GM12891 (cell line): ENCODE measurements at regions not wholly inside any gene's neighbourhood (a gene's known extent, or its start where the extent isn't known, plus 50 kb on each side); places are given as distances from the start of the nearest gene placed in this dataset.

Experiments
- PAX5 ChIP-seq: IDR thresholded peaks from 2 replicates; pipeline ENCODE4 v1.6.1; 2011; ENCODE audit warnings: low read length, moderate library complexity, mild to moderate bottlenecking; ENCODE audit not compliant: insufficient read depth, severe bottlenecking
- POLR2A ChIP-seq: IDR thresholded peaks from 2 replicates; pipeline ENCODE4 v1.6.1; 2011; ENCODE audit warnings: low read depth, low read length, control low read depth
- POLR2AphosphoS5 ChIP-seq: IDR thresholded peaks from 2 replicates; pipeline ENCODE4 v1.6.1; 2011; ENCODE audit warnings: low read depth, low read length, control low read depth
- POU2F2 ChIP-seq: IDR thresholded peaks from 2 replicates; pipeline ENCODE4 v1.6.1; 2011; ENCODE audit warnings: low read depth, mild to moderate bottlenecking, control low read depth, low read length, moderate library complexity
- SPI1 ChIP-seq: IDR thresholded peaks from 2 replicates; pipeline ENCODE4 v1.6.1; 2011; ENCODE audit warnings: low read depth, low read length, control low read depth
- TAF1 ChIP-seq: IDR thresholded peaks from 2 replicates; pipeline ENCODE4 v1.6.1; 2011; ENCODE audit warnings: low read depth, low read length, control low read depth

GRCh38 chr17:79521225-79521624, 89.6 kb downstream of the RBFOX3 start:
- TF ChIP-seq POLR2AphosphoS5: no peak
- TF ChIP-seq POU2F2: no peak
- TF ChIP-seq SPI1: no peak
- no peak for TF ChIP-seq POLR2A
- no peak for TF ChIP-seq TAF1
- TF ChIP-seq PAX5: no peak
